Activated T-cell treated with anti-CD3 and anti-CD28 coated beads for 1 hour (primary cell): ENCODE measurements at regions not wholly inside any gene's neighbourhood (a gene's known extent, or its start where the extent isn't known, plus 50 kb on each side); places are given as distances from the start of the nearest gene placed in this dataset.
"Not testable (repeated sequence)": the region's sequence is repeated elsewhere in the genome, so short reads cannot be mapped to it uniquely, and the experiment has no call there.

Experiments used
- DNase-seq: peaks from one replicate; pipeline ENCODE4 v3.0.0-alpha.2; 2020; ENCODE audit warnings: low read depth

- DNase-seq: no peak
Observed at GRCh38 chr20:40073535-40074111, 615.4 kb downstream of the MAFB start.

GRCh38 chr20:40072907-40073306 lies 616.1 kb downstream of the MAFB start:
- DNase-seq: no peak

- DNase-seq: no peak
Observed at GRCh38 chr20:40056171-40056570, 632.9 kb downstream of the MAFB start.

- no peak for DNase-seq
Observed at GRCh38 chr20:40055711-40056110, 633.3 kb downstream of the MAFB start.

GRCh38 chr20:40054311-40054710 lies 634.7 kb downstream of the MAFB start:
- no peak for DNase-seq

GRCh38 chr20:40050596-40050995 lies 638.4 kb downstream of the MAFB start:
- DNase-seq: no peak

- no peak for DNase-seq
Observed at GRCh38 chr20:40049854-40050253, 639.2 kb downstream of the MAFB start.

- DNase-seq: no peak
Observed at GRCh38 chr20:40046703-40047102, 642.3 kb downstream of the MAFB start.

GRCh38 chr20:40037511-40037910 lies 651.5 kb downstream of the MAFB start:
- DNase-seq: no peak

- no peak for DNase-seq
Observed at GRCh38 chr20:40029589-40029988, 659.4 kb downstream of the MAFB start.

GRCh38 chr20:40019510-40019909 lies 669.5 kb downstream of the MAFB start:
- no peak for DNase-seq

- no peak for DNase-seq
Observed at GRCh38 chr20:40017765-40018164, 671.3 kb downstream of the MAFB start.

- DNase-seq: no peak
Observed at GRCh38 chr20:40016890-40017289, 672.1 kb downstream of the MAFB start.

GRCh38 chr20:40016392-40016791 lies 672.6 kb downstream of the MAFB start:
- no peak for DNase-seq

- not testable (repeated sequence) for DNase-seq
Observed at GRCh38 chr20:40012026-40012425, 677.0 kb downstream of the MAFB start.

- no peak for DNase-seq
Observed at GRCh38 chr20:40010483-40010882, 678.6 kb downstream of the MAFB start.

- DNase-seq: no peak
Observed at GRCh38 chr20:40009542-40009941, 679.5 kb downstream of the MAFB start.

GRCh38 chr20:40008177-40008576 lies 680.9 kb downstream of the MAFB start:
- no peak for DNase-seq

- no peak for DNase-seq
Observed at GRCh38 chr20:40006168-40006860, 682.7 kb downstream of the MAFB start.

GRCh38 chr20:40004092-40004491 lies 684.9 kb downstream of the MAFB start:
- DNase-seq: not testable (repeated sequence)

- no peak for DNase-seq
Observed at GRCh38 chr20:39993742-39994141, 695.3 kb downstream of the MAFB start.

- DNase-seq: no peak
Observed at GRCh38 chr20:39990692-39991091, 698.3 kb downstream of the MAFB start.

- no peak for DNase-seq
Observed at GRCh38 chr20:39988991-39989390, 700.0 kb downstream of the MAFB start.
